ENCODE measurements at regions not wholly inside any gene's neighbourhood (a gene's known extent, or its start where the extent isn't known, plus 50 kb on each side); places are given as distances from the start of the nearest gene placed in this dataset.

DNA sequence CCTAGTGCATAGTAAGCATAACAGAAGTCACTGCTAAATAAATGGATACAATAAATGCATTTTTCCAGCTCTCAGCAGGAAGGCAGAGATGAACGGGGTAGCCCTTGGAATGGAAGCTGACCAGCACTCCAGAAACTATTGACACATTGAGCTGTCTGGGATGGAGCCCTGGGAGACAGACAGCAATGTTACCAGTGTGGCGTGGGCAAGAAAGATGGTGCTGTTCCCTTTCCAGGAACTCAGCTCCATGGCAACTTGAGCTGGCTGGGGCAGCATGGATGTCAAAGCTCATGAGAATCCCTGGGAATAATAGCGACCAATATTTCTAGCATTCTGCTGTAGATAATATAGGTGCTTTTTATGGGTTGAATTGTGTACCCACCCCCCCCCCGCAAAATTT lies 104.3 kb upstream of the PTPRT start:
- TF ChIP-seq, protein P1, sequence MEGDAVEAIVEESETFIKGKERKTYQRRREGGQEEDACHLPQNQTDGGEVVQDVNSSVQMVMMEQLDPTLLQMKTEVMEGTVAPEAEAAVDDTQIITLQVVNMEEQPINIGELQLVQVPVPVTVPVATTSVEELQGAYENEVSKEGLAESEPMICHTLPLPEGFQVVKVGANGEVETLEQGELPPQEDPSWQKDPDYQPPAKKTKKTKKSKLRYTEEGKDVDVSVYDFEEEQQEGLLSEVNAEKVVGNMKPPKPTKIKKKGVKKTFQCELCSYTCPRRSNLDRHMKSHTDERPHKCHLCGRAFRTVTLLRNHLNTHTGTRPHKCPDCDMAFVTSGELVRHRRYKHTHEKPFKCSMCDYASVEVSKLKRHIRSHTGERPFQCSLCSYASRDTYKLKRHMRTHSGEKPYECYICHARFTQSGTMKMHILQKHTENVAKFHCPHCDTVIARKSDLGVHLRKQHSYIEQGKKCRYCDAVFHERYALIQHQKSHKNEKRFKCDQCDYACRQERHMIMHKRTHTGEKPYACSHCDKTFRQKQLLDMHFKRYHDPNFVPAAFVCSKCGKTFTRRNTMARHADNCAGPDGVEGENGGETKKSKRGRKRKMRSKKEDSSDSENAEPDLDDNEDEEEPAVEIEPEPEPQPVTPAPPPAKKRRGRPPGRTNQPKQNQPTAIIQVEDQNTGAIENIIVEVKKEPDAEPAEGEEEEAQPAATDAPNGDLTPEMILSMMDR (IDR thresholded peaks at IDR 0.05; ENCODE audit: borderline replicate concordance, extremely low read depth, insufficient read depth) = no peak
- DNase-seq (no peak), FAIRE-seq (no peak)
- Histone ChIP-seq H3K27ac (ENCODE audit: low read depth in 2 of 2, low read length in 2 of 2) (no peak overlapping the region), H3K4me3 (ENCODE audit: low read length in 3 of 3) (no peak overlapping the region), H3K27me3 (ENCODE audit: control insufficient read depth, insufficient read depth, low read length) (no peaks in the 10 kb centered on the region), H3K9me3 (ENCODE audit: control insufficient read depth in 2 of 3, insufficient read depth in 1 of 3, low read length in 3 of 3) (no peaks in the 10 kb centered on the region), H3K9ac (ENCODE audit: low read length in 3 of 3) (no peak overlapping the region), H3K36me3 (ENCODE audit: control insufficient read depth in 2 of 3, insufficient read depth in 3 of 3, low read length in 3 of 3) (no peaks in the 10 kb centered on the region), H3K4me1 (ENCODE audit: control insufficient read depth in 2 of 3, insufficient read depth in 2 of 3, low read depth in 1 of 3, low read length in 3 of 3) (no peaks in the 10 kb centered on the region)
- intact Hi-C loops (cut with DNase I) = no loop called here

DNA sequence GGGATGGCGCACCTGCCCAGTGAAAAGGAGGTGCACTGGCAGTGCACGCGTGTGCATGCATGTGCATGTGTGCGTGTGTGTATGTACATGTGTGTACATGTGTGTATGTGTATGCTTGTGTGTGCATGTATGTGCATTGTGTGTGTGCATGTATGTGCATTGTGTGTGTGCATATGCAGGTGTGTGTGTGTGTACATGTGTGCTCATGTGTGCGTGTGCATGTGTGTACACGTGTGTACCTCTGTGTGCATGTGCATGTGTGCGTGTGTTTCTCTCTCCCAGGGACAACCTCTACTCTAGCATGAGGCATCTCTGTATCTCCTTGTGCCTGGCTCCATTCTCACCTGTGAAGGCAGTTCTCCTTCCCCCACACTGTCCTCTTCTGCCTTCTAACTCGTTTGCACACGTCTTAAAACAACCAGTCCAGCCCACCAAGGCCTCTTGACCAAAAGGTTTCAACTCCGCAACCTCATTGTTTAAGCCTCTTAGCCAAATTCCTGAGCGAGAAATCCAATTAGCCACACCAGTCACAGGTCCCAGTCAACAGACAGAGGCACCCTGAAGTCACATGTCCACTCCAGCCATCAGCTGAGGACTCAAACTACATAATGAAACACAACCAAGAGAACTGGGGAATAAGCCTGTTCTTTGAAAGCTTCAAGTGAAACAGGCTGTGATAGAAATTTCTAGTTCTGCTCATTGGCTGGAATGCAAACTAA lies 103.5 kb upstream of the PTPRT start:
- no peaks in the 10 kb centered on the region for H3K4me1 ChIP-seq (ENCODE audit: control insufficient read depth in 2 of 3, insufficient read depth in 2 of 3, low read depth in 1 of 3, low read length in 3 of 3)
- no peaks in the 10 kb centered on the region for H3K27me3 ChIP-seq (ENCODE audit: control insufficient read depth, insufficient read depth, low read length)
- intact Hi-C loops (cut with DNase I) = no loop called here
- DNase-seq (no peak), FAIRE-seq (no peak)
- TF ChIP-seq, protein P1 (IDR thresholded peaks at IDR 0.05; ENCODE audit: borderline replicate concordance, extremely low read depth, insufficient read depth) = no peak
- H3K4me3 ChIP-seq (ENCODE audit: low read length in 3 of 3) = no peak overlapping the region
- H3K27ac ChIP-seq (ENCODE audit: low read depth in 2 of 2, low read length in 2 of 2) = no peak overlapping the region
- no peak overlapping the region for H3K9ac ChIP-seq (ENCODE audit: low read length in 3 of 3)
- no peaks in the 10 kb centered on the region for H3K36me3 ChIP-seq (ENCODE audit: control insufficient read depth in 2 of 3, insufficient read depth in 3 of 3, low read length in 3 of 3)
- H3K9me3 ChIP-seq (ENCODE audit: control insufficient read depth in 2 of 3, insufficient read depth in 1 of 3, low read length in 3 of 3) = no peaks in the 10 kb centered on the region

DNA sequence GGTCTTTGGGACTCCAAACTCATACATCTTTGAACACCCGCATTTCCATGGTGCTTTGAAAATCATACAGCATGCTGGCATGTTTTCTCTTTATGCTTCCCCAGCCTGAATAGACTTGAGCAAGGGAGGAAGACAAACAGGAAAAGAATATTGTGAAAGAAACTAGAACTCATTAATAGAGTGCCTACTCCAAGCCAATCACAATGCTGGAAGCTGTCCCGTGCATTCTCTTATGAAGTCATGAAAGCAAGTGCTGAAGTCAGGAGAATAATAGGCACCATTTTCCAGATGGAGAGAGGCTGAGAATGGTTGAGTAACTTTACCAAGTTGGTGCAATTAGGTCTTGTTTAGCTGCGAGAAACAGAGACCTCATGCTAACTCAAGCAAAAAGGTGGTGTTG lies 102.5 kb upstream of the PTPRT start:
- TF ChIP-seq, protein P1 (IDR thresholded peaks at IDR 0.05; ENCODE audit: borderline replicate concordance, extremely low read depth, insufficient read depth) = no peak
- DNase-seq (no peak), FAIRE-seq (no peak)
- no peaks in the 10 kb centered on the region for H3K9me3 ChIP-seq (ENCODE audit: control insufficient read depth in 2 of 3, insufficient read depth in 1 of 3, low read length in 3 of 3)
- no peaks in the 10 kb centered on the region for H3K36me3 ChIP-seq (ENCODE audit: control insufficient read depth in 2 of 3, insufficient read depth in 3 of 3, low read length in 3 of 3)
- no peaks in the 10 kb centered on the region for H3K27me3 ChIP-seq (ENCODE audit: control insufficient read depth, insufficient read depth, low read length)
- H3K9ac ChIP-seq (ENCODE audit: low read length in 3 of 3) = no peak overlapping the region
- intact Hi-C loops (cut with DNase I) = no loop called here
- no peaks in the 10 kb centered on the region for H3K4me1 ChIP-seq (ENCODE audit: control insufficient read depth in 2 of 3, insufficient read depth in 2 of 3, low read depth in 1 of 3, low read length in 3 of 3)
- no peak overlapping the region for H3K27ac ChIP-seq (ENCODE audit: low read depth in 2 of 2, low read length in 2 of 2)
- H3K4me3 ChIP-seq (ENCODE audit: low read length in 3 of 3) = no peak overlapping the region

DNA sequence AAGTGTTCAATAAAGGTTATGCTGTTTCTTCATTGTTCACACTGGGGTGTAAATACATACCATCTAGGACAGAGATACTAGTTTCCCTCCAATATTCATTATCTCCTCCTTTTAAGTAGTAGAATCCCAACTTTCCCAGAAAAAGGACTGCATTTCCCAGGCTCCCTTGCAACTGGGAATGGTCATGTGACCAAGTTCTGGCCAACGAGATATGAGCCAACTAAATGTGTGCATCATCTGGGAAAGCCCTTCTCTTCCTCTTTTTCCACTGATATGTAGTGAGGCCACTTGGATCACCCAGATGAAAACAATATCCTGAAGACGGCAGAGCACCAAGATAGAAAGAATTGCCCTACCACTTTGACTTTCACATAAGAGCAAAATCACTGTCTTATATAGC lies 97.9 kb upstream of the PTPRT start:
- Histone ChIP-seq H3K4me3 (ENCODE audit: low read length in 3 of 3) (no peak overlapping the region), H3K9me3 (ENCODE audit: control insufficient read depth in 2 of 3, insufficient read depth in 1 of 3, low read length in 3 of 3) (peaks cover 0 to 3% (median 0%) of the 10 kb centered on the region in 3 donors), H3K27me3 (ENCODE audit: control insufficient read depth, insufficient read depth, low read length) (no peaks in the 10 kb centered on the region), H3K36me3 (ENCODE audit: control insufficient read depth in 2 of 3, insufficient read depth in 3 of 3, low read length in 3 of 3) (no peaks in the 10 kb centered on the region), H3K27ac (ENCODE audit: low read depth in 2 of 2, low read length in 2 of 2) (no peak overlapping the region), H3K9ac (ENCODE audit: low read length in 3 of 3) (no peak overlapping the region), H3K4me1 (ENCODE audit: control insufficient read depth in 2 of 3, insufficient read depth in 2 of 3, low read depth in 1 of 3, low read length in 3 of 3) (no peaks in the 10 kb centered on the region)
- intact Hi-C loops (cut with DNase I) = no loop called here
- TF ChIP-seq, protein P1 (IDR thresholded peaks at IDR 0.05; ENCODE audit: borderline replicate concordance, extremely low read depth, insufficient read depth) = no peak
- no peak for DNase-seq
- no peak for FAIRE-seq
